ENCODE measurements at regions not wholly inside any gene's neighbourhood (a gene's known extent, or its start where the extent isn't known, plus 50 kb on each side); places are given as distances from the start of the nearest gene placed in this dataset.

DNA sequence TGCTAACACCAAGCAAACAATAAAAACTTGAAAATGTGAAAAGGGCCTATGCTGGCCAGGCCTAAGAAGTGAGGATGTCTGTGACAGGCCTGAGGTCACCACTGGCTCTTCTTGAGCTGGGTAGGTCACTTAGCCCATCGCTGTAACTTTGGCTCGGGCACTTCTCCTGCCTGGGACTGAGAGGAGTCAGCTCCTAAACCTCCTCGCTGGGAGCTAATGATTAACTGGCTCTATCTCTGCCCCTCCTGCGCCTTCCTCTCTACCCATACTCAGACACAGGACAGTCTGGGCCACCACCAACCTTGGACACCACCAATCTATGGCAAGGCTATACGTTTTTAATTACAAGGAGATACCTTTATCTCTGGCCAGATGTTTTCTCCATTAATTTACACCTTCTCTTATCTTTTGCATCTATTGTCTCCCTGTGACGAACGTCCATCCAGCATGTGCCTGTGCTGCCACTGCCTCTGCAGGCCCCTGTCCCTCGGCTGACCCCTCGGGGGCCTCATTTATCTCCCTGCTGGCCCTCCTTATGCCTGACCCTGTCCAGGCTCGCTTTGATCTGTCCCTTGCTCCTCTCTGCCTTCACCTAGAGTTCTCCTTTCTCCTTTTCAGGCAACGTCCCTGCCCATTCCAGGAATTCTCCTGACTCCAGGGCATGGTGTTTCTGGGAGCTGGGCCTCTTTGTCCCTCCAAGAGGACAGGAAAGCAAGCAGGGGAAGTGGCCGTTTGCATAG, 149.1 kb upstream of the GATA6 start:
- DNase-seq (ENCODE audit: low read depth, low spot score) (no peak), ATAC-seq (no peak)
- Histone ChIP-seq H3K4me3 (ENCODE audit: low read depth in 2 of 2, low read length in 2 of 2) (no peak overlapping the region), H3K27ac (ENCODE audit: low read length) (no peak overlapping the region), H3K27me3 (ENCODE audit: control insufficient read depth, insufficient read depth, low read length) (no peaks in the 10 kb centered on the region), H3K4me1 (ENCODE audit: control insufficient read depth, insufficient read depth, low read length) (no peaks in the 10 kb centered on the region), H3K36me3 (ENCODE audit: control insufficient read depth, insufficient read depth, low read length) (no peaks in the 10 kb centered on the region), H3K9me3 (ENCODE audit: control insufficient read depth, insufficient read depth, low read depth, low read length) (no peaks in the 10 kb centered on the region)
- no TSS peak for BruUV-seq (replicated peaks)
- ChIA-PET POLR2A (no interaction called here), CTCF (no interaction called here)
- no peak for TF ChIP-seq REST (IDR thresholded peaks at IDR 0.05; ENCODE audit: insufficient read depth in 1 of 2, low read depth in 2 of 2, low read length in 1 of 2)
- in situ Hi-C loops (cut with HindIII; ENCODE audit: low pct_unique_long_range_greater_than_20kb, low sequenced_read_pairs) (no loop called here), intact Hi-C loops (cut with micrococcal nuclease; ENCODE audit: unreplicated experiment) (no loop called here)

- H3K27ac ChIP-seq (ENCODE audit: low read length) = no peak overlapping the region
- H3K9me3 ChIP-seq (ENCODE audit: control insufficient read depth, insufficient read depth, low read depth, low read length) = no peaks in the 10 kb centered on the region
- DNase-seq (ENCODE audit: low read depth, low spot score) (no peak), ATAC-seq (no peak)
- no peaks in the 10 kb centered on the region for H3K4me1 ChIP-seq (ENCODE audit: control insufficient read depth, insufficient read depth, low read length)
- intact Hi-C loops (cut with micrococcal nuclease; ENCODE audit: unreplicated experiment) = no loop called here
- no peak for TF ChIP-seq SIN3A (IDR thresholded peaks at IDR 0.05; ENCODE audit: borderline replicate concordance, insufficient read depth, low read depth, low read length)
- no peak for TF ChIP-seq TCF7L2 (IDR thresholded peaks at IDR 0.05; ENCODE audit: low read depth, low read length)
- no peak for TF ChIP-seq POLR2AphosphoS5 (IDR thresholded peaks at IDR 0.05; ENCODE audit: low read depth, low read length)
- TF ChIP-seq, protein P1, sequence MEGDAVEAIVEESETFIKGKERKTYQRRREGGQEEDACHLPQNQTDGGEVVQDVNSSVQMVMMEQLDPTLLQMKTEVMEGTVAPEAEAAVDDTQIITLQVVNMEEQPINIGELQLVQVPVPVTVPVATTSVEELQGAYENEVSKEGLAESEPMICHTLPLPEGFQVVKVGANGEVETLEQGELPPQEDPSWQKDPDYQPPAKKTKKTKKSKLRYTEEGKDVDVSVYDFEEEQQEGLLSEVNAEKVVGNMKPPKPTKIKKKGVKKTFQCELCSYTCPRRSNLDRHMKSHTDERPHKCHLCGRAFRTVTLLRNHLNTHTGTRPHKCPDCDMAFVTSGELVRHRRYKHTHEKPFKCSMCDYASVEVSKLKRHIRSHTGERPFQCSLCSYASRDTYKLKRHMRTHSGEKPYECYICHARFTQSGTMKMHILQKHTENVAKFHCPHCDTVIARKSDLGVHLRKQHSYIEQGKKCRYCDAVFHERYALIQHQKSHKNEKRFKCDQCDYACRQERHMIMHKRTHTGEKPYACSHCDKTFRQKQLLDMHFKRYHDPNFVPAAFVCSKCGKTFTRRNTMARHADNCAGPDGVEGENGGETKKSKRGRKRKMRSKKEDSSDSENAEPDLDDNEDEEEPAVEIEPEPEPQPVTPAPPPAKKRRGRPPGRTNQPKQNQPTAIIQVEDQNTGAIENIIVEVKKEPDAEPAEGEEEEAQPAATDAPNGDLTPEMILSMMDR (IDR thresholded peaks at IDR 0.05) = no peak
- no peak for TF ChIP-seq REST (IDR thresholded peaks at IDR 0.05; ENCODE audit: insufficient read depth in 1 of 2, low read depth in 2 of 2, low read length in 1 of 2)
- in situ Hi-C loops (cut with HindIII; ENCODE audit: low pct_unique_long_range_greater_than_20kb, low sequenced_read_pairs) = no loop called here
- no peaks in the 10 kb centered on the region for H3K36me3 ChIP-seq (ENCODE audit: control insufficient read depth, insufficient read depth, low read length)
- H3K27me3 ChIP-seq (ENCODE audit: control insufficient read depth, insufficient read depth, low read length) = no peaks in the 10 kb centered on the region
- POLR2A ChIA-PET = no interaction called here
- CTCF ChIA-PET = no interaction called here
- H3K4me3 ChIP-seq (ENCODE audit: low read depth in 2 of 2, low read length in 2 of 2) = no peak overlapping the region
- BruUV-seq (replicated peaks) = no TSS peak
Measured at GRCh38 chr18:22020867-22021370, 148.5 kb upstream of the GATA6 start.

Data from Panc1 (cell line).